HepG2 (cell line): ENCODE measurements at regions not wholly inside any gene's neighbourhood (a gene's known extent, or its start where the extent isn't known, plus 50 kb on each side); places are given as distances from the start of the nearest gene placed in this dataset.
"Not testable (repeated sequence)": the region's sequence is repeated elsewhere in the genome, so short reads cannot be mapped to it uniquely, and the experiment has no call there.

Source experiments
- ATAC-seq: fragments of 200-7000 bp; cut with Tn5 transposase; 3 replicates; pipeline ENCODE4 v1.9.1; 2020; ENCODE audit warnings: mild to moderate bottlenecking, moderate library complexity
- BruUV-seq: library from RNA; stranded (reverse); fragments of 400-500 nt; replicated peaks from 2 replicates; lab custom pipeline; 2021; lab: Mats Ljungman, UMichigan
- CTCF ChIA-PET: fragments of 300-600 bp; formaldehyde crosslinking; extraction: SDS; loops from one replicate; lab custom pipeline; 2021; ENCODE audit warnings: low total read pairs, inconsistent platforms, low intra/inter-chr PET ratio; lab: Yijun Ruan, JAX
- POLR2A ChIA-PET: fragments of 350-600 bp; sonication (Branson Sonifier 250); formaldehyde crosslinking; loops from one replicate; lab custom pipeline; 2020; ENCODE audit warnings: antibody characterized with exemption, inconsistent platforms; lab: Yijun Ruan, JAX
- DNase-seq: peaks from one replicate; pipeline ENCODE4 v3.0.0-alpha.2; 2015; ENCODE audit warnings: low spot score
- FAIRE-seq: peaks from 3 replicates; lab custom pipeline; 2011; peaks lifted over from hg19 to GRCh38; lab: Jason Lieb, UNC
- H2AFZ ChIP-seq: one replicate; pipeline ENCODE4 v1.6.1; 2011; ENCODE audit warnings: low read length, inconsistent platforms
- H3K27ac ChIP-seq: fragments of 300-600 bp; 3 replicates; pipeline ENCODE4 v1.8.0; 2011; ENCODE audit warnings: mixed run types, mild to moderate bottlenecking, mixed read lengths, low read length, inconsistent platforms; ENCODE audit not compliant: insufficient read depth; ENCODE audit errors: extremely low read length
- H3K27me3 ChIP-seq, 2 experiments: fragments of 200-600 bp in 1 of 2; 2 replicates in 1 of 2; 3 replicates in 1 of 2; pipeline versions ENCODE4 v1.6.0 to v1.8.0; 2011; ENCODE audit warnings: low read length in 2 of 2, mild to moderate bottlenecking in 2 of 2, moderate library complexity in 2 of 2, inconsistent platforms in 1 of 2; ENCODE audit not compliant: insufficient read depth in 2 of 2, control insufficient read depth in 1 of 2
- H3K36me3 ChIP-seq, 2 experiments: fragments of 200-600 bp in 1 of 2; replicated peaks in 1 of 2; 2 replicates in 1 of 2; 3 replicates in 1 of 2; pipeline versions ENCODE4 v1.5.1 to v1.8.0; 2011; ENCODE audit warnings: low read length in 2 of 2, inconsistent platforms in 1 of 2; ENCODE audit not compliant: insufficient read depth in 2 of 2, control insufficient read depth in 1 of 2
- H3K4me1 ChIP-seq: 2 replicates; pipeline ENCODE4 v1.5.1; 2012; ENCODE audit warnings: low read length, inconsistent platforms; ENCODE audit not compliant: insufficient read depth
- H3K4me2 ChIP-seq: 2 replicates; pipeline ENCODE4 v1.6.0; 2011; ENCODE audit warnings: low read depth, low read length, inconsistent platforms
- H3K4me3 ChIP-seq, 3 experiments: fragments of 200-600 bp in 1 of 3; sonication (generic), shearing (Covaris generic) in 1 of 3; replicated peaks in 1 of 3; 2 replicates each; pipeline ENCODE4 v1.5.1; 2011 to 2016; ENCODE audit warnings: low read length in 3 of 3, inconsistent platforms in 2 of 3, low read depth in 2 of 3, mild to moderate bottlenecking in 2 of 3, control low read depth in 1 of 3, mixed read lengths in 1 of 3; ENCODE audit not compliant: insufficient read depth in 1 of 3
- H3K79me2 ChIP-seq: one replicate; pipeline ENCODE4 v1.6.1; 2011; ENCODE audit warnings: low read length, inconsistent platforms; ENCODE audit not compliant: insufficient read depth
- H3K9ac ChIP-seq: 2 replicates; pipeline ENCODE4 v1.6.0; 2011; ENCODE audit warnings: mild to moderate bottlenecking, low read depth, low read length, inconsistent platforms; ENCODE audit not compliant: insufficient read depth
- H3K9me3 ChIP-seq: 2 replicates; pipeline ENCODE4 v1.5.1; 2012; ENCODE audit warnings: mild to moderate bottlenecking, low read length
- H4K20me1 ChIP-seq: 2 replicates; pipeline ENCODE4 v1.6.0; 2011; ENCODE audit warnings: inconsistent platforms, mild to moderate bottlenecking, low read length, moderate library complexity; ENCODE audit not compliant: insufficient read depth
- EP300 ChIP-seq, 3 experiments: sonication (generic) in 1 of 3; formaldehyde crosslinking in 1 of 3; IDR thresholded peaks; 2 replicates each; pipeline versions ENCODE4 v1.5.1 to v1.6.1; 2011 to 2020; ENCODE audit warnings: low read depth in 2 of 3, low read length in 2 of 3, borderline replicate concordance in 1 of 3, improper control_type of control experiment in 1 of 3, mild to moderate bottlenecking in 1 of 3, missing genetic modification reagents in 1 of 3, moderate library complexity in 1 of 3
- KAT7 ChIP-seq: IDR thresholded peaks from 2 replicates; pipeline ENCODE4 v1.6.1; 2018; ENCODE audit warnings: borderline replicate concordance, missing compliant biosample characterization
- MED1 ChIP-seq: sonication (generic); formaldehyde crosslinking; IDR thresholded peaks from 2 replicates; pipeline ENCODE4 v1.4.0; 2020; ENCODE audit warnings: missing genetic modification reagents
- NCOR1 ChIP-seq: fragments of 200-600 bp; sonication (generic); IDR thresholded peaks from 2 replicates; pipeline ENCODE4 v1.7.0; 2017; ENCODE audit warnings: antibody characterized with exemption, low read length, borderline replicate concordance
- ZNF230 ChIP-seq: sonication (generic); formaldehyde crosslinking; IDR thresholded peaks from 2 replicates; pipeline ENCODE4 v1.4.0; 2020; ENCODE audit warnings: mild to moderate bottlenecking, missing genetic modification reagents
- ZNF577 ChIP-seq: sonication (generic); formaldehyde crosslinking; IDR thresholded peaks from 2 replicates; pipeline ENCODE4 v1.4.0; 2020; ENCODE audit warnings: mild to moderate bottlenecking, low read depth, missing genetic modification reagents, borderline replicate concordance
- in situ Hi-C: cut with HindIII; loops from 2 replicates; pipeline ENCODE4 v1.10.0; 2017; ENCODE audit warnings: low pct_unique_long_range_greater_than_20kb; ENCODE audit not compliant: extremely low pct_ligation_motif_present
- intact Hi-C: fragments of 100-400 bp; cut with micrococcal nuclease; formaldehyde crosslinking; loops from one replicate; pipeline ENCODE4 v1.10.0; 2022; ENCODE audit not compliant: unreplicated experiment

GRCh38 chr3:3999340-3999739 is 200.1 kb downstream of the LRRN1 start:
- in situ Hi-C loops, H3K4me3 ChIP-seq, H3K9ac ChIP-seq, H3K9me3 ChIP-seq, H3K36me3 ChIP-seq, H2AFZ ChIP-seq, H3K27ac ChIP-seq, POLR2A ChIA-PET, H3K79me2 ChIP-seq, H4K20me1 ChIP-seq, BruUV-seq, ATAC-seq, H3K4me1 ChIP-seq, H3K4me2 ChIP-seq, CTCF ChIA-PET, DNase-seq, FAIRE-seq, H3K27me3 ChIP-seq: not testable (repeated sequence)
- intact Hi-C loops: loop anchor here (5.0 kb wide), 1 partner anchor 293 kb away; no protein-coding TSS in a partner anchor

- POLR2A ChIA-PET: no interaction called here
- no TSS peak for BruUV-seq
- H2AFZ ChIP-seq: no peak overlapping the region
- H3K79me2 ChIP-seq: no peaks in the 10 kb centered on the region
- H3K27ac ChIP-seq: no peak overlapping the region
- no peaks in the 10 kb centered on the region for H3K9me3 ChIP-seq
- no peaks in the 10 kb centered on the region for H3K27me3 ChIP-seq
- intact Hi-C loops: loop anchor here (10.0 kb wide), 1 partner anchor 273 kb away; no protein-coding TSS in a partner anchor
- H3K36me3 ChIP-seq: no peaks in the 10 kb centered on the region
- no peak for ATAC-seq
- CTCF ChIA-PET: no interaction called here
- H3K4me3 ChIP-seq: no peak overlapping the region
- no peak for FAIRE-seq
- H3K9ac ChIP-seq: no peak overlapping the region
- in situ Hi-C loops: loop anchor here (10.0 kb wide), 1 partner anchor 797 kb away; no protein-coding TSS in a partner anchor
- H3K4me2 ChIP-seq: no peak overlapping the region
- no peak for DNase-seq
- H4K20me1 ChIP-seq: no peaks in the 10 kb centered on the region
- TF ChIP-seq KAT7: no peak
- TF ChIP-seq ZNF230 (CRISPR knock-in tag): no peak
- no peak for TF ChIP-seq MED1 (CRISPR knock-in tag)
- no peak for TF ChIP-seq EP300 (IDR thresholded peaks at IDR 0.05; ENCODE audit: low read depth in 2 of 2, low read length in 2 of 2)
- TF ChIP-seq EP300 (CRISPR knock-in tag; IDR thresholded peaks at IDR 0.05; ENCODE audit: borderline replicate concordance): no peak
- TF ChIP-seq ZNF577 (CRISPR knock-in tag): no peak
- no peak for TF ChIP-seq NCOR1
- no peaks in the 10 kb centered on the region for H3K4me1 ChIP-seq
These were observed 202.7 kb downstream of the LRRN1 start for GRCh38 chr3:4001976-4002375.
